WERI-Rb-1 (cell line): ENCODE measurements at regions not wholly inside any gene's neighbourhood (a gene's known extent, or its start where the extent isn't known, plus 50 kb on each side); places are given as distances from the start of the nearest gene placed in this dataset.

Source experiments
- DNase-seq: peaks from one replicate; pipeline ENCODE4 v3.0.0-alpha.2; 2020
- H3K27ac ChIP-seq: fragments of 250-450 bp; sonication (Bioruptor Pico); 2 replicates; pipeline ENCODE4 v1.5.1; 2020; ENCODE audit warnings: mild to moderate bottlenecking, moderate library complexity
- H3K27me3 ChIP-seq: fragments of 250-450 bp; sonication (Bioruptor Pico); 2 replicates; pipeline ENCODE4 v1.5.1; 2021; ENCODE audit warnings: mild to moderate bottlenecking, low read depth, moderate library complexity; ENCODE audit not compliant: insufficient read depth, severe bottlenecking
- H3K36me3 ChIP-seq: fragments of 250-450 bp; sonication (Bioruptor Pico); 2 replicates; pipeline ENCODE4 v1.5.1; 2020; ENCODE audit warnings: mild to moderate bottlenecking, moderate library complexity
- H3K4me3 ChIP-seq: 2 replicates; pipeline ENCODE4 v1.5.1; 2011; ENCODE audit warnings: low read depth, mild to moderate bottlenecking, control low read depth, low read length
- H3K9me3 ChIP-seq: fragments of 250-450 bp; sonication (Bioruptor Pico); 2 replicates; pipeline ENCODE4 v1.5.1; 2021; ENCODE audit warnings: mild to moderate bottlenecking, moderate library complexity; ENCODE audit not compliant: severe bottlenecking
- CTCF ChIP-seq: IDR thresholded peaks from 2 replicates; pipeline ENCODE4 v1.5.1; 2011; ENCODE audit warnings: low read depth, mild to moderate bottlenecking, control low read depth, inconsistent platforms, low read length

GRCh38 chr12:97335115-97335514 is 127.5 kb upstream of the RMST start:
- no peak overlapping the region for H3K4me3 ChIP-seq

DNA sequence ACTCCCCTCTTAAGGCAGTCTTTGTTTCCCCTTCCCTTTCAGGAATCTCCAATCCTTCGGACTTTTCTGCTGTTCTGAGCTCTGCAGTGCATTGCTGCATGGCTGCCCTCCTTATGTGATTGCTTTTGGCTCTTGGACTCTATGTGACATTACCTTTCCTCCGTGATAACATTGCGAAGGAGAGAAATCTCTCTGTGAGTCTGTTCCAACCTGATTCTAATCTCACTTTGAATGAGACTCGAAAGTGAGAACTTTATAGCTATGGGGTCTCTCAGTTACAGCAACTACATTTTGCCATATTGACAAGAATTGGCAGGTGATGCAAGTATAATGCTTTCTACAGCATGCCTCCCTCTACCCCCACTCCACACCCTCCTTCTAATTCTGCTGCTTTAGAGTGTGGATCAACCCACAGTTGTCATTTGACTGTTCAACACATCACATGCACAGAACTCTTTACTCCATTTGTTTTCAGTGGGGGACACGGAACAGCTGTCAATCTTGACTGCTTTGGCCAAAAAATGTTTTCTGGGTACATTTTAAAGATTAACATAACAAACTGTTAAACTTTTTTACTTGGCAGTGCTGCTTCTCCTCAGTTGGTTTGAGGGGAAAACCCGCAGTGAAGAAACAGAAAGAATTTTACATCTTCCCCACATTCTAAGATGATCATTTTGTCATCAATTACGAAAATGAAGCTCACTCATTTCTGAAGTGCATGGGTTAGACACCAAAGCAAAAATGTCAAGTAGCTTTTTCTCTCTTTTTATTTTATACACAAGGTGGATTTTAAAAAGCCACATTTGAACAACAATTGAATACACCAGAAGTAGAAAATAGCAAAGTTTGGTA is 125.5 kb upstream of the RMST start:
- Histone ChIP-seq H3K27me3 (peaks cover 2% of the 10 kb centered on the region), H3K4me3 (no peak overlapping the region), H3K27ac (no peak overlapping the region), H3K9me3 (no peaks in the 10 kb centered on the region), H3K36me3 (no peaks in the 10 kb centered on the region)
- TF ChIP-seq CTCF: no peak
- DNase-seq: no peak

More at GRCh38 chr12:97335115-97335514, 127.5 kb upstream of the RMST start:
- no peak for TF ChIP-seq CTCF
- Histone ChIP-seq H3K27ac (no peak overlapping the region), H3K9me3 (no peaks in the 10 kb centered on the region), H3K36me3 (no peaks in the 10 kb centered on the region), H3K27me3 (peaks cover 2% of the 10 kb centered on the region)
- DNase-seq: no peak

DNA sequence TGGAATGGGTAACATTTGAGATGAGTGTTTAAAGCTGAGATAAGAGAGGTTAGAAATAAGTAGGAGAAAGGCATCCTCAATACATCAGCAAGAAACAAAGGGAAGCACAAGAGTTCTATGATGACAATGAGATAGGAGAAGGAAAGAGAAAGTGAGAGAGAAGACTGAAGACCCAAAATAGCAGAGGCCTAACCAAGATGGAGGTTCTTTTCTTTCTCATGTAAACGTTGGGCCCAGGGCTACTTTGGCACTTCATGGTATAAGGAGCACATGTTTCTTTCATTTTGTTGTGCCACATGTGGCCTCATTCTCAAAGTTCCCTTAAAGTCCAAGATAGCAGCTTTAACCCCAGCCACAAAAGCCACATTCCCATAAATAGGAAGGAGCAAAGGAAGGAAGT is 120.5 kb upstream of the RMST start:
- H3K9me3 ChIP-seq: no peaks in the 10 kb centered on the region
- no peaks in the 10 kb centered on the region for H3K36me3 ChIP-seq
- H3K27me3 ChIP-seq: no peaks in the 10 kb centered on the region
- no peak overlapping the region for H3K4me3 ChIP-seq
- no peak for TF ChIP-seq CTCF
- H3K27ac ChIP-seq: no peak overlapping the region
- DNase-seq: no peak

GRCh38 chr12:97347956-97348355 is 114.6 kb upstream of the RMST start:
- Histone ChIP-seq H3K4me3 (no peak overlapping the region), H3K27me3 (no peaks in the 10 kb centered on the region), H3K27ac (no peak overlapping the region), H3K9me3 (no peaks in the 10 kb centered on the region), H3K36me3 (no peaks in the 10 kb centered on the region)
- no peak for TF ChIP-seq CTCF
- no peak for DNase-seq

DNA sequence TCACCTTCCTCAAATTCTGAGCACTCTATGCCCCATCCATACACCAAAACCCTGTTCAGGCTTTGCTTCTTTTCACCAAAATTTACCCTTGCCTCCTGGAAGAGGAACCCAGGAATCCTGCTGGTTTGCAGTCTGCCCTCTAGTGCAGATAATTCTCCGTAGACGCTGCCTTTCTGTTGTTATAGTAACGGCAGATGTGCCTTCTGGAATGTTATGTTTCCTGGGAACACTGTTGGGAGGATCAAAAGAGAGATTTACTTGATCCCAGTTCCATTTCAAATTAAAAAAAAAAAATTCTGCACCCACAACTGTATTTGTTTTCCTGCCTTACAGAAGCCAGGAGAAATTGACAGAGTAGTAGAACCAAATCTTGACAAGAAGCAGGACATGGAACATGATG is 104.2 kb upstream of the RMST start:
- DNase-seq: no peak
- peaks cover 7% of the 10 kb centered on the region for H3K27me3 ChIP-seq
- TF ChIP-seq CTCF: no peak
- no peak overlapping the region for H3K27ac ChIP-seq
- no peaks in the 10 kb centered on the region for H3K36me3 ChIP-seq
- no peaks in the 10 kb centered on the region for H3K9me3 ChIP-seq
- no peak overlapping the region for H3K4me3 ChIP-seq
